Epithelial cell of proximal tubule (primary cell): ENCODE measurements at regions not wholly inside any gene's neighbourhood (a gene's known extent, or its start where the extent isn't known, plus 50 kb on each side); places are given as distances from the start of the nearest gene placed in this dataset.

Experiments used
- DNase-seq: peaks from one replicate; pipeline ENCODE4 v3.0.0-alpha.2; 2011; ENCODE audit warnings: low read depth
- H3K4me3 ChIP-seq: 2 replicates; pipeline ENCODE4 v1.5.1; 2011; ENCODE audit warnings: low read depth, mild to moderate bottlenecking, low read length
- CTCF ChIP-seq: conservative IDR thresholded peaks from 2 replicates; pipeline ENCODE4 v1.5.1; 2012; ENCODE audit warnings: low read depth, mild to moderate bottlenecking, low read length

GRCh38 chr6:51323056-51323455 lies 504.4 kb downstream of the TFAP2B start:
- no peak for DNase-seq
- no peak overlapping the region for H3K4me3 ChIP-seq
- no peak for TF ChIP-seq CTCF

- TF ChIP-seq CTCF = no peak
- DNase-seq = no peak
Measured at GRCh38 chr6:51330971-51331370, 512.3 kb downstream of the TFAP2B start.

GRCh38 chr6:51335543-51335942 lies 516.9 kb downstream of the TFAP2B start:
- no peak for TF ChIP-seq CTCF
- no peak for DNase-seq
- H3K4me3 ChIP-seq = no peak overlapping the region

More at GRCh38 chr6:51330971-51331370, 512.3 kb downstream of the TFAP2B start:
- no peak overlapping the region for H3K4me3 ChIP-seq

- H3K4me3 ChIP-seq = no peak overlapping the region
- no peak for TF ChIP-seq CTCF
- DNase-seq = no peak
Measured at GRCh38 chr6:51336185-51336584, 517.5 kb downstream of the TFAP2B start.

GRCh38 chr6:51337277-51337676 lies 518.6 kb downstream of the TFAP2B start:
- no peak for TF ChIP-seq CTCF
- DNase-seq = no peak
- no peak overlapping the region for H3K4me3 ChIP-seq

GRCh38 chr6:51339108-51339507 lies 520.4 kb downstream of the TFAP2B start:
- no peak for TF ChIP-seq CTCF
- no peak overlapping the region for H3K4me3 ChIP-seq
- DNase-seq = no peak

GRCh38 chr6:51339728-51340127 lies 521.1 kb downstream of the TFAP2B start:
- no peak overlapping the region for H3K4me3 ChIP-seq
- TF ChIP-seq CTCF = no peak
- DNase-seq = no peak
